HepG2 (cell line): ENCODE measurements at regions not wholly inside any gene's neighbourhood (a gene's known extent, or its start where the extent isn't known, plus 50 kb on each side); places are given as distances from the start of the nearest gene placed in this dataset.

ENCODE experiments used
- ATAC-seq: fragments of 200-7000 bp; cut with Tn5 transposase; 3 replicates; pipeline ENCODE4 v1.9.1; 2020; ENCODE audit warnings: mild to moderate bottlenecking, moderate library complexity
- BruUV-seq: library from RNA; stranded (reverse); fragments of 400-500 nt; replicated peaks from 2 replicates; lab custom pipeline; 2021; lab: Mats Ljungman, UMichigan
- CTCF ChIA-PET: fragments of 300-600 bp; formaldehyde crosslinking; extraction: SDS; loops from one replicate; lab custom pipeline; 2021; ENCODE audit warnings: low total read pairs, inconsistent platforms, low intra/inter-chr PET ratio; lab: Yijun Ruan, JAX
- POLR2A ChIA-PET: fragments of 350-600 bp; sonication (Branson Sonifier 250); formaldehyde crosslinking; loops from one replicate; lab custom pipeline; 2020; ENCODE audit warnings: antibody characterized with exemption, inconsistent platforms; lab: Yijun Ruan, JAX
- DNase-seq: peaks from one replicate; pipeline ENCODE4 v3.0.0-alpha.2; 2015; ENCODE audit warnings: low spot score
- FAIRE-seq: peaks from 3 replicates; lab custom pipeline; 2011; peaks lifted over from hg19 to GRCh38; lab: Jason Lieb, UNC
- H2AFZ ChIP-seq: one replicate; pipeline ENCODE4 v1.6.1; 2011; ENCODE audit warnings: low read length, inconsistent platforms
- H3K27ac ChIP-seq: fragments of 300-600 bp; 3 replicates; pipeline ENCODE4 v1.8.0; 2011; ENCODE audit warnings: mixed run types, mild to moderate bottlenecking, mixed read lengths, low read length, inconsistent platforms; ENCODE audit not compliant: insufficient read depth; ENCODE audit errors: extremely low read length
- H3K27me3 ChIP-seq, 2 experiments: fragments of 200-600 bp in 1 of 2; 2 replicates in 1 of 2; 3 replicates in 1 of 2; pipeline versions ENCODE4 v1.6.0 to v1.8.0; 2011; ENCODE audit warnings: low read length in 2 of 2, mild to moderate bottlenecking in 2 of 2, moderate library complexity in 2 of 2, inconsistent platforms in 1 of 2; ENCODE audit not compliant: insufficient read depth in 2 of 2, control insufficient read depth in 1 of 2
- H3K36me3 ChIP-seq, 2 experiments: fragments of 200-600 bp in 1 of 2; replicated peaks in 1 of 2; 2 replicates in 1 of 2; 3 replicates in 1 of 2; pipeline versions ENCODE4 v1.5.1 to v1.8.0; 2011; ENCODE audit warnings: low read length in 2 of 2, inconsistent platforms in 1 of 2; ENCODE audit not compliant: insufficient read depth in 2 of 2, control insufficient read depth in 1 of 2
- H3K4me1 ChIP-seq: 2 replicates; pipeline ENCODE4 v1.5.1; 2012; ENCODE audit warnings: low read length, inconsistent platforms; ENCODE audit not compliant: insufficient read depth
- H3K4me2 ChIP-seq: 2 replicates; pipeline ENCODE4 v1.6.0; 2011; ENCODE audit warnings: low read depth, low read length, inconsistent platforms
- H3K4me3 ChIP-seq, 3 experiments: fragments of 200-600 bp in 1 of 3; sonication (generic), shearing (Covaris generic) in 1 of 3; replicated peaks in 1 of 3; 2 replicates each; pipeline ENCODE4 v1.5.1; 2011 to 2016; ENCODE audit warnings: low read length in 3 of 3, inconsistent platforms in 2 of 3, low read depth in 2 of 3, mild to moderate bottlenecking in 2 of 3, control low read depth in 1 of 3, mixed read lengths in 1 of 3; ENCODE audit not compliant: insufficient read depth in 1 of 3
- H3K79me2 ChIP-seq: one replicate; pipeline ENCODE4 v1.6.1; 2011; ENCODE audit warnings: low read length, inconsistent platforms; ENCODE audit not compliant: insufficient read depth
- H3K9ac ChIP-seq: 2 replicates; pipeline ENCODE4 v1.6.0; 2011; ENCODE audit warnings: mild to moderate bottlenecking, low read depth, low read length, inconsistent platforms; ENCODE audit not compliant: insufficient read depth
- H3K9me3 ChIP-seq: 2 replicates; pipeline ENCODE4 v1.5.1; 2012; ENCODE audit warnings: mild to moderate bottlenecking, low read length
- H4K20me1 ChIP-seq: 2 replicates; pipeline ENCODE4 v1.6.0; 2011; ENCODE audit warnings: inconsistent platforms, mild to moderate bottlenecking, low read length, moderate library complexity; ENCODE audit not compliant: insufficient read depth
- AGO1 ChIP-seq: fragments of 200-400 bp; formaldehyde crosslinking; IDR thresholded peaks from 2 replicates; pipeline ENCODE4 v1.6.1; 2017; ENCODE audit warnings: mild to moderate bottlenecking, low read depth, low read length, moderate library complexity; ENCODE audit not compliant: poor library complexity, severe bottlenecking
- GTF3A ChIP-seq: sonication (generic); formaldehyde crosslinking; conservative IDR thresholded peaks from 2 replicates; pipeline ENCODE4 v1.4.0; 2020; ENCODE audit warnings: mild to moderate bottlenecking, missing genetic modification reagents
- HDAC6 ChIP-seq: fragments of 200-600 bp; sonication (generic); IDR thresholded peaks from 2 replicates; pipeline ENCODE4 v1.7.0; 2017; ENCODE audit warnings: mild to moderate bottlenecking, antibody characterized with exemption, low read length, low read depth
- MTA3 ChIP-seq: sonication (generic); formaldehyde crosslinking; IDR thresholded peaks from 2 replicates; pipeline ENCODE4 v1.4.0; 2020; ENCODE audit warnings: missing genetic modification reagents
- RFXAP ChIP-seq: sonication (generic); formaldehyde crosslinking; IDR thresholded peaks from 2 replicates; pipeline ENCODE4 v1.4.0; 2020; ENCODE audit warnings: missing genetic modification reagents, borderline replicate concordance
- ZMYM3 ChIP-seq: sonication (generic); formaldehyde crosslinking; IDR thresholded peaks from 2 replicates; pipeline ENCODE4 v1.5.1; 2020; ENCODE audit warnings: mild to moderate bottlenecking, missing genetic modification reagents
- ZNF317 ChIP-seq: sonication (generic); formaldehyde crosslinking; IDR thresholded peaks from 2 replicates; pipeline ENCODE4 v1.5.0; 2020; ENCODE audit warnings: mild to moderate bottlenecking, missing genetic modification reagents
- ZNF432 ChIP-seq: sonication (generic); formaldehyde crosslinking; IDR thresholded peaks from 2 replicates; pipeline ENCODE4 v1.5.0; 2020; ENCODE audit warnings: missing genetic modification reagents, mild to moderate bottlenecking, borderline replicate concordance
- ZNF460 ChIP-seq: sonication (generic); formaldehyde crosslinking; IDR thresholded peaks from 2 replicates; pipeline ENCODE4 v1.5.1; 2020; ENCODE audit warnings: missing genetic modification reagents, mild to moderate bottlenecking, borderline replicate concordance
- ZNF746 ChIP-seq: sonication (generic); formaldehyde crosslinking; IDR thresholded peaks from 2 replicates; pipeline ENCODE4 v1.8.0; 2022; ENCODE audit warnings: mild to moderate bottlenecking, missing genetic modification reagents
- ZNF839 ChIP-seq: sonication (generic); formaldehyde crosslinking; IDR thresholded peaks from 2 replicates; pipeline ENCODE4 v1.4.0; 2020; ENCODE audit warnings: missing genetic modification reagents, mild to moderate bottlenecking, borderline replicate concordance
- ZSCAN29 ChIP-seq: sonication (generic); formaldehyde crosslinking; conservative IDR thresholded peaks from 2 replicates; pipeline ENCODE4 v1.4.0; 2020; ENCODE audit warnings: mild to moderate bottlenecking, missing genetic modification reagents
- WGBS: methylation state at CpG from one replicate; pipeline ENCODE4 v1.1.6; 2017; ENCODE audit warnings: low lambda C conversion rate; 5-methylcytosine and 5-hydroxymethylcytosine counted together
- in situ Hi-C: cut with HindIII; loops from 2 replicates; pipeline ENCODE4 v1.10.0; 2017; ENCODE audit warnings: low pct_unique_long_range_greater_than_20kb; ENCODE audit not compliant: extremely low pct_ligation_motif_present
- intact Hi-C: fragments of 100-400 bp; cut with micrococcal nuclease; formaldehyde crosslinking; loops from one replicate; pipeline ENCODE4 v1.10.0; 2022; ENCODE audit not compliant: unreplicated experiment
- TF ChIP-seq, protein P1 (sequence below): sonication (generic); formaldehyde crosslinking; IDR thresholded peaks from 2 replicates; pipeline ENCODE4 v1.4.0; 2020; ENCODE audit warnings: mild to moderate bottlenecking, missing genetic modification reagents

DNA sequence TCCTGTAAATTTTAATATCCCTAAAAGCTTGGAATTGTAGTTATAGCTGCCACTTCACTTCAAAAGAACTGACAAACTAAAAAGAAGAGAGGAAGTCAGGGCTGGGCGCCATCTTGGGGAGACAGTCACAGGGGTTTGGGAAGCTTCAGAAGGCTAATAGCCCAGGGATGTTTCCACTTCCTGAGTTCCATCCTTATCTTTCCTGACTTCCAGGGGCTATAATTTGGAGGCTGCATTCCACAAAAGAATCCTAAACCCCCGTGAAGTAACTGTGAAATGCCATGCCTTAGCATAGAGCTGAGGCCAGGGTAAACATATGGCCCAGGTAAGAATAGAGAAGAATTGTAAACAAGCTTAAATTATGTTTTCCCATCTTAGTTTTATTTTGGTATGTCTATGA, 75.4 kb upstream of the LPAR1 start:
- DNase-seq: no peak
- FAIRE-seq: no peak
- ATAC-seq: no peak
- 0% methylated on average over 2 of the region's 2 CpGs for WGBS
- Histone ChIP-seq H2AFZ (no peak overlapping the region), H3K4me2 (no peak overlapping the region), H3K27ac (no peak overlapping the region), H3K79me2 (no peaks in the 10 kb centered on the region), H3K4me3 (no peak overlapping the region), H4K20me1 (no peaks in the 10 kb centered on the region), H3K9me3 (no peaks in the 10 kb centered on the region), H3K4me1 (no peaks in the 10 kb centered on the region), H3K36me3 (no peaks in the 10 kb centered on the region), H3K9ac (no peak overlapping the region), H3K27me3 (no peaks in the 10 kb centered on the region; a peak in 2 of 5 replicates)
- POLR2A ChIA-PET: no interaction called here
- no TSS peak for BruUV-seq
- intact Hi-C loops (no loop called here), in situ Hi-C loops (no loop called here)
- CTCF ChIA-PET: no interaction called here
- TF ChIP-seq MTA3 (CRISPR knock-in tag): no peak
- TF ChIP-seq ZSCAN29: no peak
- no peak for TF ChIP-seq ZNF432 (CRISPR knock-in tag)
- no peak for TF ChIP-seq ZMYM3 (CRISPR knock-in tag)
- TF ChIP-seq ZNF317 (CRISPR knock-in tag): no peak
- no peak for TF ChIP-seq ZNF746 (CRISPR knock-in tag)

DNA sequence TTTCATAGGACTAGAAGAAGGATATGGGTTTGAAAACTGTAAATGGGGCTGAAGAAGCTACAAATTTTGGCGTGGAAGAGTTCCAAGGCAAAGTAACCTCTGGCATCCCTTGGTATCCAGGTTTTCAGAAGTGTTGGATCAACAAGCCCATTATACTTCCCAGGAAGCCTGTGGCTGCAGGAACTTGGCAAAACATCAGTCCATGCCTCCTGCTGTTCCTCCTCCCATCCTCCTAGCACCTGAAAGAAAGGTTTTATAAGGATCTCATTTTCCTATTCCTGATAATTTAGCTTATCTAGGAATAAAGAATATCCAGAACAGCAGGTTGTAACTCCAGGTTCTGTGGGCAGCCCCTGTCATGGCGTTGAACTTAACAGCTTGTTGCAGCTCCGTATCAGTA, 72.5 kb upstream of the LPAR1 start:
- in situ Hi-C loops (no loop called here), intact Hi-C loops (no loop called here)
- no peak overlapping the region for H3K9ac ChIP-seq
- no peak overlapping the region for H3K4me3 ChIP-seq
- DNase-seq (no peak), ATAC-seq (no peak), FAIRE-seq (no peak)
- no peak overlapping the region for H2AFZ ChIP-seq
- no TSS peak for BruUV-seq
- H3K4me1 ChIP-seq: no peaks in the 10 kb centered on the region
- ChIA-PET POLR2A (no interaction called here), CTCF (no interaction called here)
- H3K27me3 ChIP-seq: no peaks in the 10 kb centered on the region; a peak in 2 of 5 replicates
- H3K79me2 ChIP-seq: no peaks in the 10 kb centered on the region
- no peak overlapping the region for H3K27ac ChIP-seq
- no peaks in the 10 kb centered on the region for H3K9me3 ChIP-seq
- no peak overlapping the region for H3K4me2 ChIP-seq
- no peaks in the 10 kb centered on the region for H3K36me3 ChIP-seq
- 4% methylated on average over 3 of the region's 3 CpGs for WGBS
- no peaks in the 10 kb centered on the region for H4K20me1 ChIP-seq
- TF ChIP-seq, protein P1, sequence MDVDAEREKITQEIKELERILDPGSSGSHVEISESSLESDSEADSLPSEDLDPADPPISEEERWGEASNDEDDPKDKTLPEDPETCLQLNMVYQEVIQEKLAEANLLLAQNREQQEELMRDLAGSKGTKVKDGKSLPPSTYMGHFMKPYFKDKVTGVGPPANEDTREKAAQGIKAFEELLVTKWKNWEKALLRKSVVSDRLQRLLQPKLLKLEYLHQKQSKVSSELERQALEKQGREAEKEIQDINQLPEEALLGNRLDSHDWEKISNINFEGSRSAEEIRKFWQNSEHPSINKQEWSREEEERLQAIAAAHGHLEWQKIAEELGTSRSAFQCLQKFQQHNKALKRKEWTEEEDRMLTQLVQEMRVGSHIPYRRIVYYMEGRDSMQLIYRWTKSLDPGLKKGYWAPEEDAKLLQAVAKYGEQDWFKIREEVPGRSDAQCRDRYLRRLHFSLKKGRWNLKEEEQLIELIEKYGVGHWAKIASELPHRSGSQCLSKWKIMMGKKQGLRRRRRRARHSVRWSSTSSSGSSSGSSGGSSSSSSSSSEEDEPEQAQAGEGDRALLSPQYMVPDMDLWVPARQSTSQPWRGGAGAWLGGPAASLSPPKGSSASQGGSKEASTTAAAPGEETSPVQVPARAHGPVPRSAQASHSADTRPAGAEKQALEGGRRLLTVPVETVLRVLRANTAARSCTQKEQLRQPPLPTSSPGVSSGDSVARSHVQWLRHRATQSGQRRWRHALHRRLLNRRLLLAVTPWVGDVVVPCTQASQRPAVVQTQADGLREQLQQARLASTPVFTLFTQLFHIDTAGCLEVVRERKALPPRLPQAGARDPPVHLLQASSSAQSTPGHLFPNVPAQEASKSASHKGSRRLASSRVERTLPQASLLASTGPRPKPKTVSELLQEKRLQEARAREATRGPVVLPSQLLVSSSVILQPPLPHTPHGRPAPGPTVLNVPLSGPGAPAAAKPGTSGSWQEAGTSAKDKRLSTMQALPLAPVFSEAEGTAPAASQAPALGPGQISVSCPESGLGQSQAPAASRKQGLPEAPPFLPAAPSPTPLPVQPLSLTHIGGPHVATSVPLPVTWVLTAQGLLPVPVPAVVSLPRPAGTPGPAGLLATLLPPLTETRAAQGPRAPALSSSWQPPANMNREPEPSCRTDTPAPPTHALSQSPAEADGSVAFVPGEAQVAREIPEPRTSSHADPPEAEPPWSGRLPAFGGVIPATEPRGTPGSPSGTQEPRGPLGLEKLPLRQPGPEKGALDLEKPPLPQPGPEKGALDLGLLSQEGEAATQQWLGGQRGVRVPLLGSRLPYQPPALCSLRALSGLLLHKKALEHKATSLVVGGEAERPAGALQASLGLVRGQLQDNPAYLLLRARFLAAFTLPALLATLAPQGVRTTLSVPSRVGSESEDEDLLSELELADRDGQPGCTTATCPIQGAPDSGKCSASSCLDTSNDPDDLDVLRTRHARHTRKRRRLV (CRISPR knock-in tag): no peak
- no peak for TF ChIP-seq RFXAP
- no peak for TF ChIP-seq ZNF460 (CRISPR knock-in tag)
- TF ChIP-seq HDAC6: no peak
- no peak for TF ChIP-seq GTF3A (CRISPR knock-in tag)
- no peak for TF ChIP-seq AGO1
- no peak for TF ChIP-seq ZNF839
